OCI-LY7 (cell line): ENCODE measurements at regions not wholly inside any gene's neighbourhood (a gene's known extent, or its start where the extent isn't known, plus 50 kb on each side); places are given as distances from the start of the nearest gene placed in this dataset.

Source experiments
- BruUV-seq: library from RNA; stranded (reverse); fragments of 400-500 nt; replicated peaks from 2 replicates; lab custom pipeline; 2021; lab: Mats Ljungman, UMichigan
- CTCF ChIA-PET: fragments of 300-600 bp; sonication (Branson Sonifier 250); formaldehyde crosslinking; loops from one replicate; lab custom pipeline; 2022; ENCODE audit warnings: antibody characterized with exemption; ENCODE audit not compliant: unreplicated experiment; lab: Charles Lee
- POLR2A ChIA-PET: fragments of 300-600 bp; sonication (Branson Sonifier 250); formaldehyde crosslinking; loops from one replicate; lab custom pipeline; 2022; ENCODE audit warnings: antibody characterized with exemption; lab: Charles Lee
- DNase-seq: peaks from one replicate; pipeline ENCODE4 v3.0.0-alpha.2; 2015; ENCODE audit warnings: low spot score
- H2AFZ ChIP-seq: fragments of 200-600 bp; sonication (generic), shearing (Covaris generic); 2 replicates; pipeline ENCODE4 v1.6.1; 2014; ENCODE audit warnings: mild to moderate bottlenecking, antibody characterized with exemption, low read length, moderate library complexity
- H3K27ac ChIP-seq: fragments of 200-600 bp; sonication (generic); 2 replicates; pipeline ENCODE4 v1.5.1; 2014; ENCODE audit warnings: mixed run types, low read depth, mild to moderate bottlenecking, moderate library complexity, low read length, inconsistent platforms; ENCODE audit not compliant: poor library complexity, severe bottlenecking
- H3K36me3 ChIP-seq: fragments of 200-600 bp; sonication (generic); 2 replicates; pipeline ENCODE4 v1.6.1; 2014; ENCODE audit warnings: mild to moderate bottlenecking, antibody characterized with exemption, low read length, moderate library complexity, mixed read lengths; ENCODE audit not compliant: insufficient read depth
- H3K4me1 ChIP-seq: fragments of 200-600 bp; sonication (generic); 2 replicates; pipeline ENCODE4 v1.5.1; 2014; ENCODE audit warnings: mild to moderate bottlenecking, low read length; ENCODE audit not compliant: insufficient read depth, poor library complexity, severe bottlenecking
- H3K4me2 ChIP-seq: fragments of 200-600 bp; sonication (generic); 2 replicates; pipeline ENCODE4 v1.6.1; 2014; ENCODE audit warnings: mild to moderate bottlenecking, low read length
- H3K4me3 ChIP-seq: fragments of 200-600 bp; sonication (generic); 2 replicates; pipeline ENCODE4 v1.5.1; 2014; ENCODE audit warnings: mild to moderate bottlenecking, low read depth, low read length; ENCODE audit not compliant: poor library complexity, severe bottlenecking
- H3K79me2 ChIP-seq: fragments of 200-600 bp; sonication (generic); 2 replicates; pipeline ENCODE4 v1.6.1; 2016; ENCODE audit warnings: low read depth, mild to moderate bottlenecking, low read length, moderate library complexity, mixed read lengths; ENCODE audit not compliant: insufficient read depth
- H3K9me2 ChIP-seq: fragments of 200-600 bp; sonication (generic); 2 replicates; pipeline ENCODE4 v1.6.1; 2016; ENCODE audit warnings: mild to moderate bottlenecking, low read length, mixed read lengths; ENCODE audit not compliant: insufficient read depth
- H3K9me3 ChIP-seq: fragments of 200-600 bp; sonication (generic); 2 replicates; pipeline ENCODE4 v1.6.1; 2014; ENCODE audit warnings: mild to moderate bottlenecking, mixed run types, low read length, mixed read lengths
- H4K20me1 ChIP-seq: fragments of 200-600 bp; sonication (generic); 2 replicates; pipeline ENCODE4 v1.6.1; 2014; ENCODE audit warnings: mild to moderate bottlenecking, antibody characterized with exemption, low read length, moderate library complexity, mixed read lengths; ENCODE audit not compliant: insufficient read depth
- EZH2phosphoT487 ChIP-seq: fragments of 200-600 bp; sonication (generic); IDR thresholded peaks from 2 replicates; pipeline ENCODE4 v1.6.1; 2018; ENCODE audit warnings: low read depth, borderline replicate concordance, mild to moderate bottlenecking, mixed run types, antibody characterized with exemption, low read length, moderate library complexity, mixed read lengths
- intact Hi-C: fragments of 100-400 bp; cut with micrococcal nuclease; formaldehyde crosslinking; loops from one replicate; pipeline ENCODE4 v1.10.0; 2022; ENCODE audit not compliant: unreplicated experiment
- TF ChIP-seq, protein P1 (sequence below): fragments of 200-600 bp; sonication (generic); conservative IDR thresholded peaks from 2 replicates; pipeline ENCODE4 v1.5.1; 2014; ENCODE audit warnings: mild to moderate bottlenecking, antibody characterized with exemption, low read length, moderate library complexity, mixed read lengths

DNA sequence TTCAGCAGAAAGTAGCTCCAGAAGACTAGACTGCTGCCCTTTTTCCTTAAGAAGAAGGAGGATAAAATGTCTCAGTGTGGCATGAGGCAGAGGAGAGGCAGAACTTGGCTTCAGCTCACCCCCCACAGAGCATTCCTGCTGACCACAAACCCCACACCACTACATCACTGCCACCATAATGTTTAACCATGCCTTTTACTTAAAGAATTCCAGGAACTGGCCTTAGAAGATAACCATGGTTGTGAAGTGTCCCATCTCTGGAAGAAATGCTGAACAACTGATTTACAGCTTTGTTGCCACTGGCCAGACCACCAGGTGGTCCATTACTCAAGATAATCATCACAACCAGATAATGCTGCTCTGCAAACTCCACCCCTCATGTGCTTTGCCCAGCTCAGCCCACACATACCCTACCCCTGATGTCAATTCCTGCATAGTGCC lies 154.1 kb downstream of the CD24 start:
- Histone ChIP-seq H3K79me2 (no peaks in the 10 kb centered on the region), H3K9me3 (no peaks in the 10 kb centered on the region), H4K20me1 (no peaks in the 10 kb centered on the region), H3K4me2 (no peak overlapping the region), H3K36me3 (no peaks in the 10 kb centered on the region), H3K4me3 (no peak overlapping the region), H2AFZ (no peak overlapping the region), H3K9me2 (no peaks in the 10 kb centered on the region), H3K4me1 (no peaks in the 10 kb centered on the region), H3K27ac (no peak overlapping the region)
- TF ChIP-seq EZH2phosphoT487, result no peak
- TF ChIP-seq, protein P1, sequence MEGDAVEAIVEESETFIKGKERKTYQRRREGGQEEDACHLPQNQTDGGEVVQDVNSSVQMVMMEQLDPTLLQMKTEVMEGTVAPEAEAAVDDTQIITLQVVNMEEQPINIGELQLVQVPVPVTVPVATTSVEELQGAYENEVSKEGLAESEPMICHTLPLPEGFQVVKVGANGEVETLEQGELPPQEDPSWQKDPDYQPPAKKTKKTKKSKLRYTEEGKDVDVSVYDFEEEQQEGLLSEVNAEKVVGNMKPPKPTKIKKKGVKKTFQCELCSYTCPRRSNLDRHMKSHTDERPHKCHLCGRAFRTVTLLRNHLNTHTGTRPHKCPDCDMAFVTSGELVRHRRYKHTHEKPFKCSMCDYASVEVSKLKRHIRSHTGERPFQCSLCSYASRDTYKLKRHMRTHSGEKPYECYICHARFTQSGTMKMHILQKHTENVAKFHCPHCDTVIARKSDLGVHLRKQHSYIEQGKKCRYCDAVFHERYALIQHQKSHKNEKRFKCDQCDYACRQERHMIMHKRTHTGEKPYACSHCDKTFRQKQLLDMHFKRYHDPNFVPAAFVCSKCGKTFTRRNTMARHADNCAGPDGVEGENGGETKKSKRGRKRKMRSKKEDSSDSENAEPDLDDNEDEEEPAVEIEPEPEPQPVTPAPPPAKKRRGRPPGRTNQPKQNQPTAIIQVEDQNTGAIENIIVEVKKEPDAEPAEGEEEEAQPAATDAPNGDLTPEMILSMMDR, result no peak
- intact Hi-C loops, result no loop called here
- CTCF ChIA-PET, result interaction anchor here (0.5 to 1.3 kb wide), 2 partner anchors 34 to 107 kb away, joined by 3 to 4 read pairs; no protein-coding TSS in a partner anchor
- POLR2A ChIA-PET, result interaction anchor here (0.7 to 1.0 kb wide), 3 partner anchors 10 to 26 kb away, joined by 3 to 4 read pairs (median 3); no protein-coding TSS in a partner anchor
- no TSS peak for BruUV-seq
- DNase-seq, result no peak

GRCh38 chr6:106811088-106811686 lies 163.3 kb downstream of the CD24 start:
- CTCF ChIA-PET, result no interaction called here
- Histone ChIP-seq H3K4me1 (no peaks in the 10 kb centered on the region), H3K4me2 (no peak overlapping the region), H3K36me3 (no peaks in the 10 kb centered on the region; the same call in 1 of the 2 replicates), H3K4me3 (no peak overlapping the region), H3K27ac (no peak overlapping the region), H3K9me3 (peaks cover 48% of the 10 kb centered on the region), H3K9me2 (no peaks in the 10 kb centered on the region), H3K79me2 (no peaks in the 10 kb centered on the region), H4K20me1 (no peaks in the 10 kb centered on the region), H2AFZ (no peak overlapping the region; the same call in 1 of the 2 replicates)
- TF ChIP-seq EZH2phosphoT487, result no peak
- TF ChIP-seq, protein P1, result no peak
- no TSS peak for BruUV-seq
- intact Hi-C loops, result no loop called here
- DNase-seq, result no peak
- POLR2A ChIA-PET, result interaction anchor here (0.5 to 1.5 kb wide), 2 partner anchors 9 to 476 kb away, joined by 3 to 4 read pairs; no protein-coding TSS in a partner anchor

DNA sequence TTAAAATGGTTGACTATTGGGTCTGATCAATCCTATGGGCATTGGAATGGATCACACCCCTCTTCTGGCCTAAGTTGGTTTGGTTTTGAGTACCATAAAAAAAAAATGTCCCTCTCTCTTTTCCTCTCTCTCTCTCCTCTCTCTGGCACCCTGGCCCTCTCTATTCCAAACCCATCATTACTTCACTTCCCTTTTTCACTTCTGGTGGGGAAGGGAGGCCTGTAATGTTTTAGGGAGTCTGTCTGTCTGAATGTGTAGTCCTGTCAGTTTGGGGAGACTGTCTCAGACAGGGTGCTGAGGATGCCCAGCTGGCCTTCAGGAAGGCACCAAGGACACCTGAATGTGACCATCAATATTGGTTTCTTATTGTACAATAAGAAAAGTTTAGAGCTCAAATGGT lies 165.8 kb downstream of the CD24 start:
- Histone ChIP-seq H3K9me3 (peaks cover 48% of the 10 kb centered on the region), H3K4me1 (no peaks in the 10 kb centered on the region), H3K9me2 (no peaks in the 10 kb centered on the region), H3K4me2 (no peak overlapping the region), H3K79me2 (no peaks in the 10 kb centered on the region), H2AFZ (no peak overlapping the region), H3K27ac (no peak overlapping the region), H3K36me3 (no peaks in the 10 kb centered on the region; the same call in 1 of the 2 replicates), H4K20me1 (no peaks in the 10 kb centered on the region), H3K4me3 (no peak overlapping the region)
- TF ChIP-seq, protein P1, result no peak
- no peak for TF ChIP-seq EZH2phosphoT487
- ChIA-PET POLR2A (interaction anchor here (0.9 kb wide), 1 partner anchor 48 kb away, joined by 6 read pairs; no protein-coding TSS in a partner anchor), CTCF (interaction anchor here (0.5 kb wide), 1 partner anchor 105 kb away, joined by 3 read pairs; no protein-coding TSS in a partner anchor)
- intact Hi-C loops, result no loop called here
- no TSS peak for BruUV-seq
- no peak for DNase-seq
